CD4-positive, alpha-beta memory T cell (primary cell): ENCODE measurements at regions not wholly inside any gene's neighbourhood (a gene's known extent, or its start where the extent isn't known, plus 50 kb on each side); places are given as distances from the start of the nearest gene placed in this dataset.

Experiments used
- CTCF ChIA-PET: fragments of 350-600 bp; sonication (Branson Sonifier 250); formaldehyde crosslinking; loops from one replicate; lab custom pipeline; 2021; ENCODE audit warnings: inconsistent platforms; ENCODE audit not compliant: partially characterized antibody; lab: Charles Lee
- POLR2A ChIA-PET: fragments of 350-600 bp; sonication (Branson Sonifier 250); formaldehyde crosslinking; loops from one replicate; lab custom pipeline; 2021; ENCODE audit not compliant: partially characterized antibody; lab: Charles Lee
- DNase-seq, 5 donors: peaks; one replicate each; pipeline versions ENCODE4 v3.0.0 to v3.0.0-alpha.2; 2020 to 2022; ENCODE audit warnings: mixed read lengths in 1 of 5
- H3K27ac ChIP-seq: one replicate; pipeline ENCODE4 v1.7.0; 2013; ENCODE audit warnings: low read depth, low read length
- H3K27me3 ChIP-seq: 2 replicates; pipeline ENCODE4 v1.7.0; 2013; ENCODE audit warnings: mild to moderate bottlenecking, low read length, moderate library complexity; ENCODE audit not compliant: insufficient read depth
- H3K36me3 ChIP-seq: 2 replicates; pipeline ENCODE4 v1.7.0; 2013; ENCODE audit warnings: mild to moderate bottlenecking, low read length, moderate library complexity; ENCODE audit not compliant: insufficient read depth
- H3K4me1 ChIP-seq: 2 replicates; pipeline ENCODE4 v1.7.0; 2013; ENCODE audit warnings: mild to moderate bottlenecking, low read length, moderate library complexity; ENCODE audit not compliant: insufficient read depth
- H3K4me3 ChIP-seq, 2 donors: one replicate each; pipeline ENCODE4 v1.7.0; 2013; ENCODE audit warnings: low read length in 2 of 2, mild to moderate bottlenecking in 1 of 2
- H3K9me3 ChIP-seq, 2 donors: one replicate each; pipeline ENCODE4 v1.7.0; 2013; ENCODE audit warnings: low read length in 2 of 2, control low read depth in 1 of 2; ENCODE audit not compliant: control insufficient read depth in 1 of 2
- H3K27ac Mint-ChIP-seq, 7 donors: one replicate each; pipeline ENCODE4 v1.8.0; 2020 to 2021; ENCODE audit warnings: mixed read lengths in 7 of 7, mild to moderate bottlenecking in 6 of 7, inconsistent platforms in 3 of 7, moderate library complexity in 3 of 7
- H3K27me3 Mint-ChIP-seq, 2 donors: one replicate each; pipeline ENCODE4 v1.8.0; 2020 to 2021; ENCODE audit warnings: mixed read lengths in 2 of 2
- H3K36me3 Mint-ChIP-seq, 2 donors: one replicate each; pipeline ENCODE4 v1.8.0; 2020 to 2021; ENCODE audit warnings: mixed read lengths in 2 of 2, inconsistent platforms in 1 of 2, mild to moderate bottlenecking in 1 of 2
- H3K4me1 Mint-ChIP-seq, 4 donors: one replicate each; pipeline ENCODE4 v1.8.0; 2020 to 2021; ENCODE audit warnings: mixed read lengths in 4 of 4, mild to moderate bottlenecking in 1 of 4
- H3K4me3 Mint-ChIP-seq, 8 donors: one replicate each; pipeline ENCODE4 v1.8.0; 2020 to 2021; ENCODE audit warnings: mixed read lengths in 8 of 8, mild to moderate bottlenecking in 7 of 8, moderate library complexity in 6 of 8, inconsistent platforms in 3 of 8
- H3K9me3 Mint-ChIP-seq, 8 donors: one replicate each; pipeline ENCODE4 v1.8.0; 2020 to 2021; ENCODE audit warnings: mixed read lengths in 8 of 8, mild to moderate bottlenecking in 5 of 8, inconsistent platforms in 3 of 8, moderate library complexity in 1 of 8
- intact Hi-C: fragments of 100-400 bp; cut with micrococcal nuclease; formaldehyde crosslinking; loops from one replicate; pipeline ENCODE4 v1.15.1; 2023

- POLR2A ChIA-PET, result no interaction called here
- Mint-ChIP-seq H3K9me3 (peaks cover 0 to 1% (median 0%) of the 10 kb centered on the region in 8 donors), H3K36me3 (no peaks in the 10 kb centered on the region), H3K4me3 (no peak overlapping the region), H3K4me1 (peaks cover 0 to 3% (median 0%) of the 10 kb centered on the region in 4 donors), H3K27me3 (peaks cover 10 to 26% of the 10 kb centered on the region in 2 donors), H3K27ac (no peak overlapping the region)
- no peaks in the 10 kb centered on the region for H3K36me3 ChIP-seq
- H3K4me3 ChIP-seq, result no peak overlapping the region
- DNase-seq, result no peak
- H3K4me1 ChIP-seq, result no peaks in the 10 kb centered on the region
- no peaks in the 10 kb centered on the region for H3K27me3 ChIP-seq
- H3K27ac ChIP-seq, result no peak overlapping the region
- no peaks in the 10 kb centered on the region for H3K9me3 ChIP-seq
- intact Hi-C loops, result no loop called here
- CTCF ChIA-PET, result no interaction called here
These were observed 55.9 kb downstream of the ZBTB18 start for GRCh38 chr1:244106837-244107493.

- no peaks in the 10 kb centered on the region for H3K36me3 ChIP-seq
- ChIA-PET POLR2A (no interaction called here), CTCF (no interaction called here)
- no peaks in the 10 kb centered on the region for H3K4me1 Mint-ChIP-seq
- no peak overlapping the region for H3K4me3 Mint-ChIP-seq
- intact Hi-C loops, result no loop called here
- H3K27me3 Mint-ChIP-seq, result peaks cover 2 to 7% of the 10 kb centered on the region in 2 donors
- H3K36me3 Mint-ChIP-seq, result no peaks in the 10 kb centered on the region
- H3K9me3 Mint-ChIP-seq, result peaks cover 0 to 1% (median 0%) of the 10 kb centered on the region in 8 donors
- H3K27ac ChIP-seq, result no peak overlapping the region
- no peaks in the 10 kb centered on the region for H3K4me1 ChIP-seq
- no peak overlapping the region for H3K4me3 ChIP-seq
- no peaks in the 10 kb centered on the region for H3K9me3 ChIP-seq
- DNase-seq, result no peak
- H3K27ac Mint-ChIP-seq, result no peak overlapping the region
- no peaks in the 10 kb centered on the region for H3K27me3 ChIP-seq
These were observed 59.9 kb downstream of the ZBTB18 start for GRCh38 chr1:244111027-244111426.

- H3K9me3 Mint-ChIP-seq, result peaks cover 0 to 3% (median 0%) of the 10 kb centered on the region in 8 donors
- H3K27ac Mint-ChIP-seq, result no peak overlapping the region
- no peak overlapping the region for H3K4me3 Mint-ChIP-seq
- H3K9me3 ChIP-seq, result no peaks in the 10 kb centered on the region
- CTCF ChIA-PET, result no interaction called here
- no peak overlapping the region for H3K4me3 ChIP-seq
- no peaks in the 10 kb centered on the region for H3K4me1 ChIP-seq
- POLR2A ChIA-PET, result no interaction called here
- no peak for DNase-seq
- no peak overlapping the region for H3K27ac ChIP-seq
- no peaks in the 10 kb centered on the region for H3K27me3 ChIP-seq
- H3K36me3 Mint-ChIP-seq, result no peaks in the 10 kb centered on the region
- no peaks in the 10 kb centered on the region for H3K36me3 ChIP-seq
- intact Hi-C loops, result no loop called here
- peaks cover 2 to 9% of the 10 kb centered on the region in 2 donors for H3K27me3 Mint-ChIP-seq
- no peaks in the 10 kb centered on the region for H3K4me1 Mint-ChIP-seq
These were observed 61.0 kb downstream of the ZBTB18 start for GRCh38 chr1:244112041-244112440.

- Histone ChIP-seq H3K36me3 (no peaks in the 10 kb centered on the region), H3K9me3 (no peaks in the 10 kb centered on the region), H3K4me3 (no peak overlapping the region), H3K27ac (no peak overlapping the region), H3K4me1 (no peaks in the 10 kb centered on the region), H3K27me3 (no peaks in the 10 kb centered on the region)
- peaks cover 2 to 9% of the 10 kb centered on the region in 2 donors for H3K27me3 Mint-ChIP-seq
- H3K4me1 Mint-ChIP-seq, result no peaks in the 10 kb centered on the region
- H3K27ac Mint-ChIP-seq, result no peak overlapping the region
- ChIA-PET CTCF (no interaction called here), POLR2A (no interaction called here)
- no peaks in the 10 kb centered on the region for H3K36me3 Mint-ChIP-seq
- intact Hi-C loops, result no loop called here
- no peak for DNase-seq
- peaks cover 0 to 3% (median 0%) of the 10 kb centered on the region in 8 donors for H3K9me3 Mint-ChIP-seq
- no peak overlapping the region for H3K4me3 Mint-ChIP-seq
These were observed 61.6 kb downstream of the ZBTB18 start for GRCh38 chr1:244112636-244113035.

GRCh38 chr1:244113532-244114320 is 62.6 kb downstream of the ZBTB18 start:
- no peak for DNase-seq
- Histone ChIP-seq H3K9me3 (no peaks in the 10 kb centered on the region), H3K27ac (no peak overlapping the region), H3K36me3 (no peaks in the 10 kb centered on the region), H3K4me3 (no peak overlapping the region), H3K27me3 (no peaks in the 10 kb centered on the region), H3K4me1 (no peaks in the 10 kb centered on the region)
- Mint-ChIP-seq H3K36me3 (no peaks in the 10 kb centered on the region), H3K9me3 (peaks cover 0 to 3% (median 0%) of the 10 kb centered on the region in 8 donors), H3K4me3 (no peak overlapping the region), H3K4me1 (no peaks in the 10 kb centered on the region), H3K27ac (no peak overlapping the region), H3K27me3 (peaks cover 2 to 8% of the 10 kb centered on the region in 2 donors)
- intact Hi-C loops, result no loop called here
- POLR2A ChIA-PET, result interaction anchor here (1.4 kb wide), 1 partner anchor 66 kb away, joined by 4 read pairs; no protein-coding TSS in a partner anchor
- CTCF ChIA-PET, result interaction anchor here (0.6 kb wide), 1 partner anchor 622 kb away, joined by 3 read pairs; no protein-coding TSS in a partner anchor

GRCh38 chr1:244114892-244115291 is 63.8 kb downstream of the ZBTB18 start:
- POLR2A ChIA-PET, result interaction anchor here (1.4 kb wide), 1 partner anchor 67 kb away, joined by 4 read pairs; no protein-coding TSS in a partner anchor
- intact Hi-C loops, result no loop called here
- DNase-seq, result no peak

GRCh38 chr1:244116946-244117345 is 65.9 kb downstream of the ZBTB18 start:
- Histone ChIP-seq H3K36me3 (no peaks in the 10 kb centered on the region), H3K4me3 (no peak overlapping the region), H3K4me1 (no peaks in the 10 kb centered on the region), H3K27ac (no peak overlapping the region), H3K27me3 (no peaks in the 10 kb centered on the region), H3K9me3 (no peaks in the 10 kb centered on the region)
- POLR2A ChIA-PET, result no interaction called here
- intact Hi-C loops, result no loop called here
- peaks cover 11 to 13% of the 10 kb centered on the region in 2 donors for H3K27me3 Mint-ChIP-seq
- no peaks in the 10 kb centered on the region for H3K4me1 Mint-ChIP-seq
- H3K36me3 Mint-ChIP-seq, result no peaks in the 10 kb centered on the region
- CTCF ChIA-PET, result no interaction called here
- peaks cover 0 to 3% (median 0%) of the 10 kb centered on the region in 8 donors for H3K9me3 Mint-ChIP-seq
- H3K4me3 Mint-ChIP-seq, result no peak overlapping the region
- no peak overlapping the region for H3K27ac Mint-ChIP-seq
- no peak for DNase-seq

More at GRCh38 chr1:244114892-244115291, 63.8 kb downstream of the ZBTB18 start:
- peaks cover 9 to 11% of the 10 kb centered on the region in 2 donors for H3K27me3 Mint-ChIP-seq
- no peaks in the 10 kb centered on the region for H3K36me3 Mint-ChIP-seq
- H3K4me3 Mint-ChIP-seq, result no peak overlapping the region
- CTCF ChIA-PET, result no interaction called here
- no peaks in the 10 kb centered on the region for H3K27me3 ChIP-seq
- no peaks in the 10 kb centered on the region for H3K36me3 ChIP-seq
- no peak overlapping the region for H3K27ac Mint-ChIP-seq
- H3K4me1 Mint-ChIP-seq, result no peaks in the 10 kb centered on the region
- no peaks in the 10 kb centered on the region for H3K4me1 ChIP-seq
- H3K9me3 ChIP-seq, result no peaks in the 10 kb centered on the region
- peaks cover 0 to 3% (median 0%) of the 10 kb centered on the region in 8 donors for H3K9me3 Mint-ChIP-seq
- no peak overlapping the region for H3K27ac ChIP-seq
- H3K4me3 ChIP-seq, result no peak overlapping the region
